ENCODE measurements at regions not wholly inside any gene's neighbourhood (a gene's known extent, or its start where the extent isn't known, plus 50 kb on each side); places are given as distances from the start of the nearest gene placed in this dataset.

DNA sequence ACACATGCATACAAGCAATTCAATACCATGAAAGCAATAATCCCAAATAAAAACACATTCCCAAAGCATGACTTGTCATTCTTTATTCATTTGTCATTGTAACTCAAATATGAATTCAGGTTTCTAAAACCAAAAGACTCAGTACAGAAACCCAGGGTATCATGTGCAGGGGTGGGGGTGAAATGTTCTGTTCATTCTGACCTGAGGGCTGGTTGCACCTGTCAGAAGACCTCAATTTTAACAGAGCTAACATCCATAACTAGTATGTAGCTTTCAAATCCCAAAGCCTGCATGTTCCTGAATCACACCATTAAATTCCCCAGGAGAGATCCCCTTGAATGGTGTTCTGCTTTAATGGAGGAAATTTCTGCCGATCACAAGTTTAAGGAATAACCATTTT lies 738.7 kb downstream of the MCTP2 start:
- Histone ChIP-seq H3K9me3 (no peaks in the 10 kb centered on the region), H3K4me3 (no peak overlapping the region), H3K4me1 (no peaks in the 10 kb centered on the region), H3K27ac (no peak overlapping the region), H3K27me3 (ENCODE audit: low read depth) (no peaks in the 10 kb centered on the region), H3K36me3 (no peaks in the 10 kb centered on the region)
- DNase-seq (no peak), ATAC-seq (no peak)
- intact Hi-C loops (cut with DNase I) = no loop called here
- TF ChIP-seq, protein P1, sequence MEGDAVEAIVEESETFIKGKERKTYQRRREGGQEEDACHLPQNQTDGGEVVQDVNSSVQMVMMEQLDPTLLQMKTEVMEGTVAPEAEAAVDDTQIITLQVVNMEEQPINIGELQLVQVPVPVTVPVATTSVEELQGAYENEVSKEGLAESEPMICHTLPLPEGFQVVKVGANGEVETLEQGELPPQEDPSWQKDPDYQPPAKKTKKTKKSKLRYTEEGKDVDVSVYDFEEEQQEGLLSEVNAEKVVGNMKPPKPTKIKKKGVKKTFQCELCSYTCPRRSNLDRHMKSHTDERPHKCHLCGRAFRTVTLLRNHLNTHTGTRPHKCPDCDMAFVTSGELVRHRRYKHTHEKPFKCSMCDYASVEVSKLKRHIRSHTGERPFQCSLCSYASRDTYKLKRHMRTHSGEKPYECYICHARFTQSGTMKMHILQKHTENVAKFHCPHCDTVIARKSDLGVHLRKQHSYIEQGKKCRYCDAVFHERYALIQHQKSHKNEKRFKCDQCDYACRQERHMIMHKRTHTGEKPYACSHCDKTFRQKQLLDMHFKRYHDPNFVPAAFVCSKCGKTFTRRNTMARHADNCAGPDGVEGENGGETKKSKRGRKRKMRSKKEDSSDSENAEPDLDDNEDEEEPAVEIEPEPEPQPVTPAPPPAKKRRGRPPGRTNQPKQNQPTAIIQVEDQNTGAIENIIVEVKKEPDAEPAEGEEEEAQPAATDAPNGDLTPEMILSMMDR (IDR thresholded peaks at IDR 0.05) = no peak

DNA sequence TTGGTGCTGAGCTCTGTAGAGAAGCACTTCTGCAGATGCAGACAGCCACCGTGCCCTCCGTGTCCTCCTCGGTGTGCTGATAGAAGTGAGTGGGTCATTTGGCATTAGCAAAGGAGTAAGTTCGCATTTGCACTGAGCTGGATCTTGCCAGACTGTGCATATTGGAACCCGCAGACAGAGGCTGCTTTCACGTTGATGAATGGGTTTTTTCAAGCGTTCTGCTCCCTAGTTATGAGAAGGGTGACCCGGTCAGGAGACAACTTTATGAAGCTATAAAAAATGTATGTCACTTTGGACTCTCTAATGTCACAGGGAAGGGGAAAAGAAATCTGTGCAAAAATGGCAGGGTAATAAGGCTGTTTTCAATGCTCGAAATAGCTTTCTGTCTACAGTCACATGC lies 739.4 kb downstream of the MCTP2 start:
- intact Hi-C loops (cut with DNase I) = no loop called here
- TF ChIP-seq, protein P1 (IDR thresholded peaks at IDR 0.05) = no peak
- ATAC-seq (no peak), DNase-seq (no peak)
- no peaks in the 10 kb centered on the region for H3K9me3 ChIP-seq
- H3K27ac ChIP-seq = no peak overlapping the region
- H3K27me3 ChIP-seq (ENCODE audit: low read depth) = no peaks in the 10 kb centered on the region
- no peaks in the 10 kb centered on the region for H3K4me1 ChIP-seq
- no peaks in the 10 kb centered on the region for H3K36me3 ChIP-seq
- no peak overlapping the region for H3K4me3 ChIP-seq

DNA sequence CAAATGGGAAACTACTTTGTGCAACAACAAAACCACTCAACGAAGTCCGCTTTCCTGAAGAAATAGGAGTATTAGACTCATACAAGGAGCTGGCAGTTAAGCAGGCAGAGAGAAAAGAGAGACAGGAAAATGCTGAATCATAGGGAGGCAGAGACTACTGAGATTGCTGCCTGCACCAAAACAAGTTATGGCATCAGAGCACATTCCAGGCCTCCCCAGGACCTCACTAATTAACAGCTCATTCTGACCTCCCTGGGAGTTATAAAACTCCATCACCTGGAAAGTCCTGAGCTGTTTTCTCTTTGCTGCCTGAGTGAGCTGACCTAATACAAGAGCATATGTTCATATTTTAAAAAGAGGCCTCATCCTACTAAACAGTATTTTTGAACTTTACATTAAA lies 741.0 kb downstream of the MCTP2 start:
- no peaks in the 10 kb centered on the region for H3K36me3 ChIP-seq
- no peaks in the 10 kb centered on the region for H3K9me3 ChIP-seq
- intact Hi-C loops (cut with DNase I) = no loop called here
- H3K4me3 ChIP-seq = no peak overlapping the region
- no peak for DNase-seq
- H3K27me3 ChIP-seq (ENCODE audit: low read depth) = no peaks in the 10 kb centered on the region
- TF ChIP-seq, protein P1 (IDR thresholded peaks at IDR 0.05) = no peak
- H3K27ac ChIP-seq = no peak overlapping the region
- ATAC-seq = no peak
- H3K4me1 ChIP-seq = no peaks in the 10 kb centered on the region

DNA sequence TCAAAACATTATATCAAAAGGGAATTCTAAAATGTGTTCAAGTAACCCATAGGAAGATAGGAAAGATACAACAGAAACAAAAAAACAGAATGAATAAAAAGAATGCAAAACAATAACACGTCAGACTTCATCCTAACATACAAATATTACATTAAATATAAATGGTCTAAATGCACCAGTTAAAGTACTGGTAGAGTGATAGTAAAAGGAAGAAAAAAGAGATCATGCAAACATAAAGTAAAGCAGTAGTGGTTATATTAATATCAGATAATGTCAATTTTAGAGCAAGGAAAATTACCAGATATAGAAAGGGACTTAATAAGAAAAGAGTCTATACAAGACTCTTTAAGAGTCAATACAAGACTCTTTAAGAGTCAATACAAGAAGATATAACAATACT lies 755.7 kb downstream of the MCTP2 start:
- H3K27ac ChIP-seq = no peak overlapping the region
- H3K4me3 ChIP-seq = no peak overlapping the region
- no peaks in the 10 kb centered on the region for H3K27me3 ChIP-seq (ENCODE audit: low read depth)
- H3K4me1 ChIP-seq = no peaks in the 10 kb centered on the region
- DNase-seq = no peak
- no peaks in the 10 kb centered on the region for H3K9me3 ChIP-seq
- H3K36me3 ChIP-seq = no peaks in the 10 kb centered on the region
- TF ChIP-seq, protein P1 (IDR thresholded peaks at IDR 0.05) = no peak
- intact Hi-C loops (cut with DNase I) = no loop called here
- no peak for ATAC-seq

DNA sequence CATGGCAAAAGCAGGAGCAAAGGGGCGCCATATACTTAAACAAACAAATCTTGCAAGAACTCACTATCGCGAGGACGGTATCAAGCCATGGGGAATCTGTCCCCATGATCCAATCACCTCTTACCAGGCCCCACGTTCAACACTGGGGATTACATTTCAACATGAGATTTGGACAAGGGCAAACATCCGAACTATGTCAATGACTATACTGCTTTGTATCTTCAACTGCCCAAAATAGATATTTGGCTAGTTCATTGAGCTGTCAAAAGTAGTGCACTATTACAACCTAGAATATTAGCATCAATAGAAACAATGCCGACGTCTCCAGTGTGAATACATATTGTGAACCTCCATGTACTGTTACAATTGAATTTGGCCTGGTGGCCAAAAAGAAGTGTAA lies 760.4 kb downstream of the MCTP2 start:
- Histone ChIP-seq H3K27ac (no peak overlapping the region), H3K36me3 (no peaks in the 10 kb centered on the region), H3K27me3 (ENCODE audit: low read depth) (no peaks in the 10 kb centered on the region), H3K9me3 (no peaks in the 10 kb centered on the region), H3K4me1 (no peaks in the 10 kb centered on the region), H3K4me3 (no peak overlapping the region)
- TF ChIP-seq, protein P1 (IDR thresholded peaks at IDR 0.05) = no peak
- DNase-seq (no peak), ATAC-seq (no peak)
- intact Hi-C loops (cut with DNase I) = no loop called here

DNA sequence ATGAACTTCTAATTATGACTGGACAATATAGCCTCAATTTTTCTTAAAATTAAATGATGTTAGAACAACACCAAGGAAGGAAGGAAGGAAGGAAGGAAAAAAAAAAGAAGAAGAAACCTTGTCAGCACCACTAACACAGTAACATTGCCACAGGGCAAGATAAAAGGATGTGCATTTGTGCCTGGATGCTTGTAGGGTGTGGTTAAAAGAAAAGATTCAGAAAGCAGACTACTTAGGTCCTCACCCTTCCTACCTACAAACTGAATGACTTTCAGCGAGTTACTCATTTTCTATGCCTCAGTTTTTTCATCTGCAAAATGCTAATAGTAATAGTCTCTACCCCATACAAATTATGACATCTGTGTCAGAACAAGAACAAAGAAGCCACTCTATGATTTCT lies 778.3 kb downstream of the MCTP2 start:
- intact Hi-C loops (cut with DNase I) = no loop called here
- H3K4me3 ChIP-seq = no peak overlapping the region
- ATAC-seq (no peak), DNase-seq (no peak)
- TF ChIP-seq, protein P1 (IDR thresholded peaks at IDR 0.05) = no peak
- no peaks in the 10 kb centered on the region for H3K27me3 ChIP-seq (ENCODE audit: low read depth)
- no peak overlapping the region for H3K27ac ChIP-seq
- no peaks in the 10 kb centered on the region for H3K36me3 ChIP-seq
- no peaks in the 10 kb centered on the region for H3K9me3 ChIP-seq
- no peaks in the 10 kb centered on the region for H3K4me1 ChIP-seq

All from lower lobe of right lung (tissue), 2 donors.